HepG2 (cell line): ENCODE measurements at regions not wholly inside any gene's neighbourhood (a gene's known extent, or its start where the extent isn't known, plus 50 kb on each side); places are given as distances from the start of the nearest gene placed in this dataset.

Experiments
- CREB1 ChIP-seq, 2 experiments: fragments of 450-650 bp in 1 of 2; IDR thresholded peaks; 2 replicates each; pipeline ENCODE4 v1.6.1; 2016 to 2017; ENCODE audit warnings: control low read depth in 1 of 2, mild to moderate bottlenecking in 1 of 2, missing compliant biosample characterization in 1 of 2, missing genetic modification characterization in 1 of 2
- EZH2 ChIP-seq: conservative IDR thresholded peaks from 2 replicates; pipeline ENCODE4 v1.6.1; 2012; ENCODE audit warnings: mild to moderate bottlenecking, low read depth, low read length, moderate library complexity
- HNF4G ChIP-seq, 2 experiments: sonication (generic) in 1 of 2; formaldehyde crosslinking in 1 of 2; IDR thresholded peaks; 2 replicates each; pipeline versions ENCODE4 v1.4.0 to v1.6.1; 2011 to 2020; ENCODE audit warnings: borderline replicate concordance in 2 of 2, low read depth in 2 of 2, mild to moderate bottlenecking in 2 of 2, low read length in 1 of 2, missing genetic modification reagents in 1 of 2, moderate library complexity in 1 of 2
- MAFK ChIP-seq, 2 experiments: IDR thresholded peaks in 1 of 2; conservative IDR thresholded peaks in 1 of 2; 2 replicates each; pipeline ENCODE4 v1.6.1; 2011; ENCODE audit warnings: improper control_type of control experiment in 2 of 2, low read length in 2 of 2
- RFXAP ChIP-seq: sonication (generic); formaldehyde crosslinking; IDR thresholded peaks from 2 replicates; pipeline ENCODE4 v1.4.0; 2020; ENCODE audit warnings: missing genetic modification reagents, borderline replicate concordance
- SIN3A ChIP-seq: IDR thresholded peaks from 2 replicates; pipeline ENCODE4 v1.6.1; 2011; ENCODE audit warnings: low read depth, mild to moderate bottlenecking, control low read depth, low read length, borderline replicate concordance
- TF ChIP-seq, protein P1 (sequence below): sonication (generic); formaldehyde crosslinking; IDR thresholded peaks from 2 replicates; pipeline ENCODE4 v1.5.0; 2020; ENCODE audit warnings: mild to moderate bottlenecking, missing genetic modification reagents, moderate library complexity
- TF ChIP-seq, protein P2 (sequence below): sonication (generic); formaldehyde crosslinking; IDR thresholded peaks from 2 replicates; pipeline ENCODE4 v1.8.0; 2022; ENCODE audit warnings: missing genetic modification reagents, low read depth, mild to moderate bottlenecking, borderline replicate concordance

DNA sequence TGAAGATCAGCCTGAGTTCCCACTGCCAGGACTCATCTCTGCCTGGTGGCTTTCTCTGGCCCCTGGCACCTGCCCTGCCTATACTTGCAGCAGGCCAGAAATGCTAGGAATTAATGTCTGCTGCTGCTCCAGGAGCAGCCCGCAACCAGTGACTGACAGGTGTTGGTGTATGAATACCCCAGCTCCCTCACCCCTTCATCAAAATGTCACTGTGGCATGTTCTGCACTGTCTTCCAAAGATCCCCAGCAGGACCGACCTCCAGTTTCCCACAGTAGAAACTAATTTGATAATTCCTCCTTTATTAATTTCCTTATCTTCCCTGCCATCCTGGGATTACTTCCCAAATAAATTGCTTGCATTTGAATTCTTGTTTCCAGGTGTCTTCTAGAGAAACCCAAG is 425.4 kb downstream of the BCOR start:
- no peak for TF ChIP-seq RFXAP (CRISPR knock-in tag)
- no peak for TF ChIP-seq HNF4G (IDR thresholded peaks at IDR 0.05; ENCODE audit: borderline replicate concordance, low read depth, low read length)
- TF ChIP-seq HNF4G (CRISPR knock-in tag; IDR thresholded peaks at IDR 0.05; ENCODE audit: borderline replicate concordance, low read depth) = no peak
- no peak for TF ChIP-seq EZH2
- no peak for TF ChIP-seq MAFK (conservative IDR thresholded peaks at IDR 0.05 in 1 of 2, IDR thresholded peaks at IDR 0.05 in 1 of 2; ENCODE audit: low read length in 2 of 2)
- TF ChIP-seq CREB1 (IDR thresholded peaks at IDR 0.05) = no peak
- no peak for TF ChIP-seq CREB1 (CRISPR knock-in tag; IDR thresholded peaks at IDR 0.05)
- TF ChIP-seq SIN3A = no peak
- TF ChIP-seq, protein P1, sequence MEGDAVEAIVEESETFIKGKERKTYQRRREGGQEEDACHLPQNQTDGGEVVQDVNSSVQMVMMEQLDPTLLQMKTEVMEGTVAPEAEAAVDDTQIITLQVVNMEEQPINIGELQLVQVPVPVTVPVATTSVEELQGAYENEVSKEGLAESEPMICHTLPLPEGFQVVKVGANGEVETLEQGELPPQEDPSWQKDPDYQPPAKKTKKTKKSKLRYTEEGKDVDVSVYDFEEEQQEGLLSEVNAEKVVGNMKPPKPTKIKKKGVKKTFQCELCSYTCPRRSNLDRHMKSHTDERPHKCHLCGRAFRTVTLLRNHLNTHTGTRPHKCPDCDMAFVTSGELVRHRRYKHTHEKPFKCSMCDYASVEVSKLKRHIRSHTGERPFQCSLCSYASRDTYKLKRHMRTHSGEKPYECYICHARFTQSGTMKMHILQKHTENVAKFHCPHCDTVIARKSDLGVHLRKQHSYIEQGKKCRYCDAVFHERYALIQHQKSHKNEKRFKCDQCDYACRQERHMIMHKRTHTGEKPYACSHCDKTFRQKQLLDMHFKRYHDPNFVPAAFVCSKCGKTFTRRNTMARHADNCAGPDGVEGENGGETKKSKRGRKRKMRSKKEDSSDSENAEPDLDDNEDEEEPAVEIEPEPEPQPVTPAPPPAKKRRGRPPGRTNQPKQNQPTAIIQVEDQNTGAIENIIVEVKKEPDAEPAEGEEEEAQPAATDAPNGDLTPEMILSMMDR (CRISPR knock-in tag) = no peak
- TF ChIP-seq, protein P2, sequence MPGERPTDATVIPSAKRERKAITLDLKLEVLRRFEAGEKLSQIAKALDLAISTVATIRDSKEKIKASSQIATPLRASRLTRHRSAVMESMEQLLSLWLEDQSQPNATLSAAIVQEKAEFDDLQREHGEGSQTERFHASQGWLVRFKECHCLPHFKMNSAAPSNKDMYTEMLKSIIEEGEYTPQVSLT (CRISPR knock-in tag) = no peak
